GM12878 (cell line): ENCODE measurements at regions not wholly inside any gene's neighbourhood (a gene's known extent, or its start where the extent isn't known, plus 50 kb on each side); places are given as distances from the start of the nearest gene placed in this dataset.

Experiments used
- ATAC-seq: fragments of 200-7000 bp; cut with Tn5 transposase; 3 replicates; pipeline ENCODE4 v1.9.1; 2020; ENCODE audit warnings: mild to moderate bottlenecking, moderate library complexity
- BruUV-seq: library from RNA; stranded (reverse); fragments of 400-500 nt; replicated peaks from 2 replicates; lab custom pipeline; 2021; lab: Mats Ljungman, UMichigan
- CTCF ChIA-PET: fragments of 300-600 bp; sonication (Branson Sonifier 250); formaldehyde crosslinking; extraction: SDS; loops from one replicate; lab custom pipeline; 2021; ENCODE audit warnings: inconsistent platforms; lab: Yijun Ruan, JAX
- POLR2A ChIA-PET: fragments of 350-600 bp; formaldehyde crosslinking; extraction: SDS; loops from one replicate; lab custom pipeline; 2021; ENCODE audit warnings: inconsistent platforms; lab: Charles Lee
- RAD21 ChIA-PET: fragments of 300-600 bp; sonication (Branson Sonifier 250); formaldehyde crosslinking; loops from one replicate; lab custom pipeline; 2023; ENCODE audit warnings: antibody characterized with exemption; ENCODE audit not compliant: unreplicated experiment; lab: Charles Lee
- SMC1A ChIA-PET: fragments of 300-600 bp; sonication (Branson Sonifier 250); formaldehyde crosslinking; loops from one replicate; lab custom pipeline; 2023; ENCODE audit not compliant: unreplicated experiment, uncharacterized antibody; lab: Charles Lee
- DNase-seq: peaks from one replicate; pipeline ENCODE4 v3.0.0-alpha.2; 2011; ENCODE audit warnings: low read depth, low spot score
- FAIRE-seq: peaks from 3 replicates; lab custom pipeline; 2011; peaks lifted over from hg19 to GRCh38; lab: Jason Lieb, UNC
- H2AFZ ChIP-seq: 2 replicates; pipeline ENCODE4 v1.6.0; 2011; ENCODE audit warnings: low read depth, low read length, control low read depth; ENCODE audit not compliant: control insufficient read depth
- H3K27ac ChIP-seq: 2 replicates; pipeline ENCODE4 v1.5.1; 2011; ENCODE audit warnings: control low read depth; ENCODE audit not compliant: control insufficient read depth, insufficient read depth
- H3K27me3 ChIP-seq, 2 experiments: replicated peaks in 1 of 2; 2 replicates each; pipeline versions ENCODE4 v1.6.0 to v1.6.1; 2011; ENCODE audit warnings: low read length in 1 of 2; ENCODE audit not compliant: control insufficient read depth in 2 of 2, insufficient read depth in 2 of 2
- H3K36me3 ChIP-seq, 2 experiments: 2 replicates each; pipeline ENCODE4 v1.5.1; 2011; ENCODE audit warnings: low read length in 1 of 2; ENCODE audit not compliant: control insufficient read depth in 2 of 2, insufficient read depth in 2 of 2
- H3K4me1 ChIP-seq: 2 replicates; pipeline ENCODE4 v1.6.1; 2011; ENCODE audit warnings: mild to moderate bottlenecking, low read length, moderate library complexity, mixed read lengths; ENCODE audit not compliant: control insufficient read depth, insufficient read depth
- H3K4me2 ChIP-seq: 2 replicates; pipeline ENCODE4 v1.6.0; 2011; ENCODE audit warnings: control low read depth; ENCODE audit not compliant: control insufficient read depth, insufficient read depth
- H3K4me3 ChIP-seq: fragments of 200-600 bp; sonication (generic); 2 replicates; pipeline ENCODE4 v1.5.1; 2016
- H3K79me2 ChIP-seq: 2 replicates; pipeline ENCODE4 v1.6.0; 2011; ENCODE audit warnings: low read length; ENCODE audit not compliant: control insufficient read depth, insufficient read depth
- H3K9ac ChIP-seq: 2 replicates; pipeline ENCODE4 v1.8.0; 2011; ENCODE audit warnings: low read length, control low read depth, mixed read lengths; ENCODE audit not compliant: control insufficient read depth, insufficient read depth
- H3K9me3 ChIP-seq: replicated peaks from 3 replicates; pipeline ENCODE4 v1.5.1; 2011; ENCODE audit warnings: mild to moderate bottlenecking, low read length; ENCODE audit not compliant: control insufficient read depth, insufficient read depth
- H4K20me1 ChIP-seq: 2 replicates; pipeline ENCODE4 v1.6.0; 2011; ENCODE audit not compliant: control insufficient read depth, insufficient read depth
- CBFB ChIP-seq: IDR thresholded peaks from 2 replicates; pipeline ENCODE4 v1.6.1; 2016; ENCODE audit warnings: antibody characterized with exemption, low read depth
- CHD2 ChIP-seq: IDR thresholded peaks from 2 replicates; pipeline ENCODE4 v1.6.1; 2011; ENCODE audit warnings: low read depth, low read length, improper control_type of control experiment, borderline replicate concordance
- NRF1 ChIP-seq: conservative IDR thresholded peaks from 2 replicates; pipeline ENCODE4 v1.6.1; 2011; ENCODE audit warnings: mild to moderate bottlenecking, low read depth, low read length, improper control_type of control experiment
- RAD21 ChIP-seq: IDR thresholded peaks from 2 replicates; pipeline ENCODE4 v1.6.1; 2011; ENCODE audit warnings: mild to moderate bottlenecking, low read depth, low read length, moderate library complexity; ENCODE audit not compliant: insufficient read depth
- RBBP5 ChIP-seq: fragments of 200-600 bp; sonication (generic); conservative IDR thresholded peaks from 2 replicates; pipeline ENCODE4 v1.6.1; 2016
- RFX5 ChIP-seq: IDR thresholded peaks from 2 replicates; pipeline ENCODE4 v1.6.1; 2011; ENCODE audit warnings: low read depth, low read length, improper control_type of control experiment
- SIX5 ChIP-seq: IDR thresholded peaks from 2 replicates; pipeline ENCODE4 v1.6.1; 2011; ENCODE audit warnings: mild to moderate bottlenecking, low read depth, low read length, moderate library complexity; ENCODE audit not compliant: severe bottlenecking
- TCF12 ChIP-seq: IDR thresholded peaks from 2 replicates; pipeline ENCODE4 v1.6.1; 2011; ENCODE audit warnings: low read depth, mild to moderate bottlenecking, low read length
- WGBS: methylation state at CpG from one replicate; pipeline ENCODE4 v1.1.6; 2016; ENCODE audit warnings: low lambda C conversion rate; ENCODE audit not compliant: insufficient replicate concordance, insufficient coverage; ENCODE audit errors: missing lambda C conversion rate; 5-methylcytosine and 5-hydroxymethylcytosine counted together
- in situ Hi-C: fragments of 300-500 bp; cut with MboI; formaldehyde crosslinking; loops from 9 replicates; pipeline ENCODE4 v1.14.3; 2018; ENCODE audit warnings: mixed read lengths
- intact Hi-C: fragments of 100-400 bp; cut with micrococcal nuclease; formaldehyde crosslinking; loops from one replicate; pipeline ENCODE4 v1.14.2; 2022; ENCODE audit not compliant: unreplicated experiment
- TF ChIP-seq, protein P1 (sequence below): fragments of 450-650 bp; IDR thresholded peaks from 2 replicates; pipeline ENCODE4 v1.6.1; 2017; ENCODE audit warnings: low read depth, mild to moderate bottlenecking, moderate library complexity
- TF ChIP-seq, protein P2 (sequence below): fragments of 450-650 bp; formaldehyde crosslinking; IDR thresholded peaks from 2 replicates; pipeline ENCODE4 v1.5.0; 2022; ENCODE audit warnings: mild to moderate bottlenecking, missing genetic modification characterization

DNA sequence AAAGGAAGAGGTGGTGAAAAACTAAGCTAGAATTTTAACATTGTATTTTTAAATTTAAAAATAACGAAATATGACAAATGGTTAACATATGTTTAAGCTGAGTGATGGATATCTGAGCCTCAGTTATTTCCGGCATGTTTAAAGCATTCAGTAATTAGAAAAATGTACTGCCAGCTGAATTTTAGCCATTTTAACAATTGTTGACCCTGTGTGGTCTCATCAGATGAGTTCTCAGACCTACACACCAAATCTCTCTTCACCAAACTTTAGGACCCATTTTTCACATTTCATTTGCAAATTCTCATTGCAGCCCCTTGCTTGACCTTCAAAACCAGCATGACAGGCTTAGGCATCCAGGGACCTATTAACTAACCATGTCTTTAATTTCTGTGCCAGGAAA is 91.5 kb upstream of the RGPD4 start:
- H3K4me3 ChIP-seq = no peak overlapping the region
- intact Hi-C loops = no loop called here
- no peaks in the 10 kb centered on the region for H4K20me1 ChIP-seq
- H3K27me3 ChIP-seq = no peaks in the 10 kb centered on the region
- BruUV-seq = no TSS peak
- 2% methylated on average over 2 of the region's 2 CpGs for WGBS
- H3K4me2 ChIP-seq = no peak overlapping the region
- SMC1A ChIA-PET = no interaction called here
- no peaks in the 10 kb centered on the region for H3K9me3 ChIP-seq
- no peak overlapping the region for H3K9ac ChIP-seq
- no peak for TF ChIP-seq RAD21
- TF ChIP-seq, protein P1, sequence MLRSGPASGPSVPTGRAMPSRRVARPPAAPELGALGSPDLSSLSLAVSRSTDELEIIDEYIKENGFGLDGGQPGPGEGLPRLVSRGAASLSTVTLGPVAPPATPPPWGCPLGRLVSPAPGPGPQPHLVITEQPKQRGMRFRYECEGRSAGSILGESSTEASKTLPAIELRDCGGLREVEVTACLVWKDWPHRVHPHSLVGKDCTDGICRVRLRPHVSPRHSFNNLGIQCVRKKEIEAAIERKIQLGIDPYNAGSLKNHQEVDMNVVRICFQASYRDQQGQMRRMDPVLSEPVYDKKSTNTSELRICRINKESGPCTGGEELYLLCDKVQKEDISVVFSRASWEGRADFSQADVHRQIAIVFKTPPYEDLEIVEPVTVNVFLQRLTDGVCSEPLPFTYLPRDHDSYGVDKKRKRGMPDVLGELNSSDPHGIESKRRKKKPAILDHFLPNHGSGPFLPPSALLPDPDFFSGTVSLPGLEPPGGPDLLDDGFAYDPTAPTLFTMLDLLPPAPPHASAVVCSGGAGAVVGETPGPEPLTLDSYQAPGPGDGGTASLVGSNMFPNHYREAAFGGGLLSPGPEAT = no peak
- TF ChIP-seq RFX5 = no peak
- TF ChIP-seq, protein P2, sequence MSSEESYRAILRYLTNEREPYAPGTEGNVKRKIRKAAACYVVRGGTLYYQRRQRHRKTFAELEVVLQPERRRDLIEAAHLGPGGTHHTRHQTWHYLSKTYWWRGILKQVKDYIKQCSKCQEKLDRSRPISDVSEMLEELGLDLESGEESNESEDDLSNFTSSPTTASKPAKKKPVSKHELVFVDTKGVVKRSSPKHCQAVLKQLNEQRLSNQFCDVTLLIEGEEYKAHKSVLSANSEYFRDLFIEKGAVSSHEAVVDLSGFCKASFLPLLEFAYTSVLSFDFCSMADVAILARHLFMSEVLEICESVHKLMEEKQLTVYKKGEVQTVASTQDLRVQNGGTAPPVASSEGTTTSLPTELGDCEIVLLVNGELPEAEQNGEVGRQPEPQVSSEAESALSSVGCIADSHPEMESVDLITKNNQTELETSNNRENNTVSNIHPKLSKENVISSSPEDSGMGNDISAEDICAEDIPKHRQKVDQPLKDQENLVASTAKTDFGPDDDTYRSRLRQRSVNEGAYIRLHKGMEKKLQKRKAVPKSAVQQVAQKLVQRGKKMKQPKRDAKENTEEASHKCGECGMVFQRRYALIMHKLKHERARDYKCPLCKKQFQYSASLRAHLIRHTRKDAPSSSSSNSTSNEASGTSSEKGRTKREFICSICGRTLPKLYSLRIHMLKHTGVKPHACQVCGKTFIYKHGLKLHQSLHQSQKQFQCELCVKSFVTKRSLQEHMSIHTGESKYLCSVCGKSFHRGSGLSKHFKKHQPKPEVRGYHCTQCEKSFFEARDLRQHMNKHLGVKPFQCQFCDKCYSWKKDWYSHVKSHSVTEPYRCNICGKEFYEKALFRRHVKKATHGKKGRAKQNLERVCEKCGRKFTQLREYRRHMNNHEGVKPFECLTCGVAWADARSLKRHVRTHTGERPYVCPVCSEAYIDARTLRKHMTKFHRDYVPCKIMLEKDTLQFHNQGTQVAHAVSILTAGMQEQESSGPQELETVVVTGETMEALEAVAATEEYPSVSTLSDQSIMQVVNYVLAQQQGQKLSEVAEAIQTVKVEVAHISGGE (CRISPR knock-in tag) = no peak
- no peak for TF ChIP-seq SIX5
- no peak for TF ChIP-seq CHD2
- TF ChIP-seq CBFB = no peak
- no peak for TF ChIP-seq TCF12
- no peak for TF ChIP-seq RBBP5
- TF ChIP-seq NRF1 = no peak
- H3K4me1 ChIP-seq = no peaks in the 10 kb centered on the region
- POLR2A ChIA-PET = no interaction called here
- H3K36me3 ChIP-seq = no peaks in the 10 kb centered on the region
- RAD21 ChIA-PET = no interaction called here
- H2AFZ ChIP-seq = no peak overlapping the region
- DNase-seq (no peak), FAIRE-seq (no peak), ATAC-seq (no peak)
- in situ Hi-C loops = no loop called here
- no peaks in the 10 kb centered on the region for H3K79me2 ChIP-seq
- CTCF ChIA-PET = interaction anchor here (0.5 kb wide), 1 partner anchor 9 kb away, joined by 3 read pairs; no protein-coding TSS in a partner anchor
- H3K27ac ChIP-seq = no peak overlapping the region
